Activated CD4-positive, CD25-positive, alpha-beta regulatory T cell treated with anti-CD3 and anti-CD28 coated beads, Interleukin-2, amount 50 U/mL, for 72 hours (primary cell): ENCODE measurements at regions not wholly inside any gene's neighbourhood (a gene's known extent, or its start where the extent isn't known, plus 50 kb on each side); places are given as distances from the start of the nearest gene placed in this dataset.

Source experiments
- DNase-seq: peaks from one replicate; pipeline ENCODE4 v3.0.0; 2021

DNA sequence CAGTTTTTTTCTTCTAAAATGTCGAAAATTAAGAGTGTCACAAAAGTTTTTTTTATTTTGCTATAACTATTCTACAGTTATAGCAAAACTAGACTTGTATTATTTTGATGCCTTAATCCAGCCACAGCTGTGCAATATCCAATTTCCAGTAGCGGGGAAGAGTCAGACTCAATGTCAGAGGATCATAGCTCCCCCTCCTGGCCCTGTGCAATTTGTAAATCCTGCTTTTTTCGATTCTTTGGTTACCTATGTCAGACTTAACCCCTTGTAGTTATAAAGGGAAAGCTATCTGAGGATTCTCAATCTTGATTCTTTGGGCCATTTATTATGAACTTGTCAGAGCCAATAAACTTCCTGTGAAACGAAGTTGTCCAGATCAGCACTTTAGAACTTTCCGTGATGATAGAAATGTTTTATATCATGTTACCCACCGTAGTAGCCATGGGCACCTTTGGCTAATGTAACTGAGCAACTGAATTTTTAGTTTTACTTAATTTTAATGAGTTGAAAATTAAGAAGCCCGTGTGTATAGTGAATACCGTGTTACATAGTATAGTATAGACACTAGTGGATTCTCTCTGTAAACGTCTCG is 87.7 kb upstream of the PRKCQ start:
- no peak for DNase-seq

DNA sequence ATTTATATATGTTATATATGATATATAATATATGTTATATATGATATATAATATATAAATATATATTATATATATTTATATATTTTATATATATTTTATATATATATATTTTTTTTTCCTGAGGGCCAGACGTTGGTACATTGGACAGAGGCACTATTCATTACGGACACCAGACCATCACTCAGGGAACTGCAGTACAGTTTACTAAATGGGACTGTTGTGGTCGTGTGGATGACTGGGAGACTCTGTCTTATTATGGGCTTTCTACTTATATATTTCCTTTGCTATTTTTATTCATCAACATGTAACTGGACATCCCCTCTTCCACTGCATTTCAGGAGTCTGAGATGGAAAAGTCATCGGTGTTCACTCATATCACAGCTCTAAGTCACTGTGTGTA is 87.1 kb upstream of the PRKCQ start:
- no peak for DNase-seq

DNA sequence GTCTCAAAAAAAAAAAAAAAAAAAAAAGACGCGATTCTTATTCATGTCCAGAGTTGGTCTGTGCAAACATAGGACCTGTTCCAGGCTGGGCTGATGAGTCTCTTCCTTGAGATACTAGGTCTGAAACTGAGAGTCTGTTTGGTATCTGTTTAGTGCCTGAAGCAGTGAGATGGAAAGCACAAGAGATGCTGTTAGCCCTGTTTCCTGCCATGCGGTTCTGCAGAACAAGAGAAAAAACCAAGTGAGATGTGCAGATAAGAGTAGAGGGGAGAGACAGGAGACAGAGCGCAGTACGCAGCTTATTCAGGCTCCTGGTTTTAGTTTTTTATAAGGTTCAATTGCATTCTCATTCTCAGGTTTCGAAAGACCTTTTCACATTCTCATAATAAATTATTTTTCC is 85.8 kb upstream of the PRKCQ start:
- DNase-seq = no peak

DNA sequence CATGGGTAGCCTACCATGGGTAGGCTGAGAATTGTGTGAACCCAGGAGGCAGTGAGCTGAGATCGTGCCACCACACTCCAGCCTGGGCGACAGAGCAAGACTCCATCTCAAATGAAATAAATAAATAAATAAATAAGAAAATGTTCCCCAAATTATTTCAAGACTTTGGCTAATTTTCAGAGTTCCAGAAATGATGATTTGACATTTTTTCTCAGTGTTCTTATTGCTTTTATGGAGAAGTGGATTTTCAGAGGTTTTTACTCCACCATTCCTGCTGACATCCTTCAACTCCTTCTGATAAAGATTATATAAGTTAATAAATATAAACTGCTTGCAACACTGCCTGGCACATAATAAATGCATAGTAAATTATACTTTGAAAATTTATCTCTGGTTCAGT is 80.4 kb upstream of the PRKCQ start:
- no peak for DNase-seq

DNA sequence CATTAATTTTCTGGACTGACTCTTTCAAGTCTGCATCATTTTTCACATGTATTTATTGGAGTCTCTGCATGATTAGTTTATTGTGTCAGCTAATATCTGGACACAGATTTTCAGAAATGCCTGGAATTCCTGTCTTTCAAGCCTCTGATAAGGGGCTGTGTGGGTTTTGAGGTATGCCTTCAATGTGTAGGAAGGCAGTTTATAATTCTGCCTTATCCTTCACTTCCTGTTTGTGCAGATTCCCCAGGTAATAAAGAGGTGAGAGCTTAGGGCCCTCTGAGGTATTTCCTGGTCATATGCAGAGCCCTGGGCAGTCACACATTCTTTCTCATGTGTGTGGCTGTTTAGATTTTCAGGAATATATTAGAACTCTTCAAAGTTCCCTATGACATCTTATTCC is 79.4 kb upstream of the PRKCQ start:
- no peak for DNase-seq

DNA sequence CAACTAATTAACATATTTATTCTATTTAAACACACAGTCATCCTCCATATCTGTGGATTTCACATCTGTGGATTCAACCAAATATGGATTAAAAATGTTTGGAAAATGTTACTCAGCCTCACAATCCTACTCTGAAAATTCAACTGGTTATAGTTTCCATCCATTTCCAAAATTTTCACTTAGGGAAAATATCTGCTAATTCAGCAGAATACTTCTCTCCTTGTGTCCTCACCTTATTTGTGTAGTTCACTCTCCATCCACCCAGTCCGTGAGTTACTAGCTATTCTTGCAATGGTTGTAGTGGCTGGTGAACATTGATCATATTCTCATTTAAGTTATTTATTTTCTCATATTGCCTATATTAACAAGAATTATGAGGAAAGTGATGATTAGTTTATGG is 77.6 kb upstream of the PRKCQ start:
- DNase-seq = no peak

DNA sequence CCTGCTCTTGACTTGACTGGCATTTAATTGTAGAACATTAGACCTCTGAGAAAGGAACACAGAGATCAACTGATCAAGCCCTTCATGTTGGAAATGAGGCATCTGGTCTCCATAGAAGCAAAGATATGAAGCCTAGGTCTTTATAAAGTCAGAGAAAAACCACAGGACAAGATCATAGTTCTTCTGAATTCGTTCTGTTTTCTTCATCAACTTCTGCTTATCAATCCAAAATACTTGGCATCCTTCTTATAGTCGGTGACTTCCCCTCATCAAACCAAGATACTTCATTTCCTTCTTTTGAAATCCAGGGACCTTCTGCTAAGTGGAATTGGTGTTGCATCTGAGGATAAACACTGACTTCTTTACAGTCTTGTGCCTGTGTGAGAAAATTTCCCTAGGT is 77.1 kb upstream of the PRKCQ start:
- DNase-seq = no peak

DNA sequence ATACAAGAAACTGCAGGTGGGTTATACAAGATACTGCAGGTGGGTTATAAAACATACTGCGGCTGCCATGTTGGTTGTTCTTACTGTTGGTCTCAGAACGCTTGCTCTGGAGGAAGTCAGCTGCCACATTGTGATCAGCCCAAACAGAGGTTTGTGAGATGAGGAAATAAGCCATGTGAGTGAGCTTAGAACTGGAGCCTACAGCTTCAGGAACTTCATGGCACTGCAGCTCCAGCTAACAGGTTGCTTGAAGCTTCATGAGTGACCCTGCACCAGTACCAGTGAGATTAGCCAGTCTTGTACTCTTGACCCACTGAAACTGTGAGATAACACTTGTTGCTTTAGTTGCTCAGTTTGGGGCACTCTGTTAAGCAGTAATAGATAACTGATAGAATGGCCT is 74.5 kb upstream of the PRKCQ start:
- DNase-seq = no peak

DNA sequence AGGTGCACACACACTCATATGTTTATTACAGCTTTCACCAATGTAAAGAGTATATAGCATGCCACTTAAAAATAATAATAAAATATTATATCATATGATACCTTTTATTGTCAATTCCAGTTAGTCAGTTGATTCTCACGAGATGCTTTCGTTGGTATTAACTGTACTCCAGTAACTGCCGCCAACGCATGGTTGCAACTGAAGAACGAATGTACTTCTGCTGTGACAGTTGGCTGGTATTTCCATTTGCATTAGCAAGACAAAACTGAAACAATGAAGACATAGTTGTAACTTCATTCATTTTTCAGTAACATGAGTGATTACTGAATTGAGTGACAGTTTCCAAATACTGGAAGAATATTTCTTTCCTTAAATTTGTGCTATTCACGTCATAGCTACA is 70.5 kb upstream of the PRKCQ start:
- DNase-seq = no peak

DNA sequence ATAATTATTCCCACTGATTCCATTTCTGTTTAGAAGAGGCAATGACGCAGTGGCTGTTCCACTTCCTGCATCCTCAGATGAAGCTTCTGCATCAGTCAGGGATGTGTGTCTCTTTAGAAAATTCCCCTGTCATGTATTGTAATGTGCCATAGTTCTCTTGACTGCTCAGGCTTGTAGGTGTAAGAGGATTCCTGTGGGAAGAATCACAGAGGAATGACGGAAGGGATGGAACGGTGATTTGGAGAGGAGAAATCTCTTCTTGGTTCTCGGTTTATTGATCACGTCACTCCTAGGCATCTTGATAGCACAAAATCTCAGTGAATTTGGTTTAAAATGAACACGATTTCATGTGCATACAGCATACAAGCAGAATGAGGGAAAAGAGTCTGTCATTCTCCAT is 69.8 kb upstream of the PRKCQ start:
- DNase-seq = no peak

DNA sequence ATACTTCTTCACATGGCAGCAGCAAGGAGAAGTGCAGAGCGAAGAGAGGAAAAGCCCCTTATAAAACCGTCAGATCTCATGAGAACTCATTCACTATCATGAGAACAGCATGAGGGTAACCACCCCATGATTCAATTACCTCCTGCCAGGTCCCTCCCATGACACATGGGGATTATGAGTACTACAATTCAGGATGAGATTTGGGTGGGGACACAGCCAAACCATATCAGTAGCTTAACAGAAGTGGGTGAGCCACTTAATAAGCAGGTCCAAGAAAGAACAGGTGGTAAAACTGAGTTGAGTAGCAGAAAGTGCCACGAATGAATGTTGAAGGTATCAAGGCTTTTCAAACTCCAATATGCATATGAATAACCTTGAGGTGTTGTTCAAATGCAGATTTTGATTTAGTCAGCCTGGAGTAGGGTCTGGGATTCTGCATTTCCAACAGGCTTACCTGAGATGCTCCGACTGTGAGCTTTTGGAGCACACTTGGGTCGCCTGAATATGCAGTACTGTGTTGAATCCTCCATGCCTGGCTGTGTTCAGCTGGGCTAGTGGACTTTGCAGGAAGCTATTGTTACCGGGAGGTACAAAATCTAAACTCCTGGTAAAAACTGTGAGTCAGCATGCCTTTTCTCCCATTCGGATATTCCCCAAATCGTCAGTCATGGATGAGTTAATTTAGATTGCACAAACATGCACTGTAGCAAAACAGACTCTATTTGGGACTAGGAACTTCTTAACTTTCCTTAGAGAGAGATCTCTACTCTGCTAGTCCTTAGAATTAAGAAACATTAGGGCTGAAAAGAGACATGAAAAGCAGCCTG is 69.0 kb upstream of the PRKCQ start:
- DNase-seq = no peak

DNA sequence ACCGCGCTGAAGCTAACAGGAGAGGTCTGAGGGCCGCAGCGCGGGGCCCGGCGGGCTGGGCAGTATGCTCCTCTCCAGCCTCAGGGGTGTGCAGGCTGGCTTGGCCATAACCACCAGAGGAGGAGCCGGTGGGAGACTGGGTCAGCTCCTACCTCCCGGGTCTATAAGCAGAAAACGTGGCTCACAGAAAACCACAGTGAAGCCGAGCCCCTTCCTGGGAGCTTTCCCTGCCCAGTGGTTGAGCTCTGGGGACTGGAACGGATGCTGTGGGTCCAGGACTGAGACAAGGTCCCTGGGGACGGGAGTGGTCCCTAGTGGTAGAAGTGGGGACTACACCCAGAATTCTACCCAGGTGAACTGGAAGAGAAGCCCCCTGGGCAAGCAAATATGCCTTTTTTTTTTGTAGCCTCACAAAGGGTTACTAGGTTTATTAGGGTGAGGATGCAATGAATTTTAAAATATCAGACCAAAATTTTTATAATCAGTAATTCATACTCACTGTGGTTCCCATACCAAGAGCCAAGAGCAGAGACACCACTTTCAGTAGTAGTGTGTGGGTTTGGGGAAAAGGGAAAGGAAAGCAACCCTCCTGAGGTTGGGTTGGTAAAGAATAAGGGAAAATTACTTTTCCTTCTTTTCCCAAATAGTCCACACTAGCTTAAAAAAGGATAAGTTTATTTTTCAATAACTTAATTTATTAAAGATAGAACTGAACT is 67.9 kb upstream of the PRKCQ start:
- DNase-seq = peak; percentile 66

DNA sequence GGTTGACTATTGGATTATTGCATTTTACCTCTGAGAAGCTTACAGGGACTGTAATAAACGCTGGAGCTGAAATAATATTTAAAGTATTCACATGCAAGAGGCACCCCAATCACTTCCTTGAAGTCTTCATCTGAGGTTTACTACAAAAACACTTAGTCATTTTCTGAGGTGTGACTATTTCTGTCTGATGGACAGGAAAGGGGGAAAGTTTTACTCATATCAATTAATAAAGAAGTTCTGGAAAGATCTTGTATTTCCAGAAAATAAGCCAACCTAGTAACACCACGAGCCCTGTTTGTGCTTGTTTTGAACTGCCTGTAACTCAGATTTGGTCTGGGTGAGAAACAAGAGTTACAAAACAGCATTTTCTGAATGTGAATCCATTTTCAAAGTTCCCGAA is 63.9 kb upstream of the PRKCQ start:
- DNase-seq = no peak

DNA sequence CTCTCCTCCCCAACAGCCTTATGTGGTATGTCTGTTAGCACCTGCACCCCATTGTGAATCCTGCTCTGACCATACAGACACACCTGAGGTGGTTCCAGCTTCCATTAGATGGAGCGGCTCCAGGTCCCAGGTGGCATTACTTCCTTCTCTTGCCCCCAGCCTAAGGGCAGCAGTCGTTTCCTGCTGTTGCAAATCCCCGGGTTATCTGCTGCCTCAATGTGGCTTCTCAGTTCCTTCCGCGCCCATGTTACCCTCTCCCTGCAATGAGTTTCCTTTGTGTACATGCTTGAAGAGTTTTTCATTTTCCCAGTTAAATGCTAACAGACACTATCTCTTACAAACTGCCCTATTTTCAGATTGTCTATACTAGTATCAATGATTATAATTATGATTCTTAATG is 62.8 kb upstream of the PRKCQ start:
- DNase-seq = no peak

DNA sequence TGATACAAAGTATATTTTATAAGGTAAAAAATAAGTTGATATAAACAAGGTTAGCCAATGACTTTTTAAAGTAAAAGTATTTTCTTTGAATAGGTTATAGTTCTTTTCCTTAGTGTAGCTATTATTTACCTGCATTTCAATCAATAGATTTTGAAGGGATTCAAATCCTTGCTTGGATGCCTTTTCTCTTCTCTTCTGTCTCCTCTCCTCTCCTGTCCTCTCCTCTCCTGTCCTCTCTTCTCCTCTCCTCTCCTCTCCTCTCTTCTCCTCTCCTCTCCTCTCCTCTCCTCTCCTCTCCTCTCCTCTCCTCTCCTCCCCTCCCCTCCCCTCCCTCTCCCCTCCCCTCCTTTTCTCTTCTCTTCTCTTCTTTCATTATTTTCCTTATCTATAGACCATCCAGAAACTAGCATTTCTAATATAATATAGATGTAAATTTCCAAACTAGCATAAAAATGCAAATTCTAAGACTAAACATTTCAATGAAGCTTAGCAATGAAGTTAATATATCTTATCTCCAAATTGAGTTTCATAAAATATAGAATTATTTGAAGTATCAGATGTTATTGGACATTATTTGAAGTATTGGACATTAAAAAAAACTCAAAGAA is 60.5 kb upstream of the PRKCQ start:
- DNase-seq = no peak

DNA sequence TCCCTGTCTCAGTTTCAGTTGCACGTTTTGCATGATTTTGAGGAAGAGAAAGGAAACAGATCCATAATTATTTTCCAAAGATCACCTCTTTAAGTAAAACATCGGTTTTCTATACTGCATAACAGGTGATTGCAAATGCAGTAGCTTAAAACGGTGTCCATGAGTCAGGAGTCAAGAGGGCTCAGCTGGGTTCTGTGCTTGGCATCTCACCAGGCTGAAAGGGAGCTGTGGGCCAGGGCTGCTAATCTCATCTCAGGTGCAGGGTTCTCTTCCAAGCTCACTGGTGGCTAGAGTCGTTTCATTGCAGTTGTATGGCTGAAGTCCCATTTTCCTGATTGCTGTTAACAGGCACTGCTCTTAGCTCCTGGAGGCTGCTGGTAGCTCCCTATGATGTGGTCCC is 57.0 kb upstream of the PRKCQ start:
- DNase-seq = no peak

DNA sequence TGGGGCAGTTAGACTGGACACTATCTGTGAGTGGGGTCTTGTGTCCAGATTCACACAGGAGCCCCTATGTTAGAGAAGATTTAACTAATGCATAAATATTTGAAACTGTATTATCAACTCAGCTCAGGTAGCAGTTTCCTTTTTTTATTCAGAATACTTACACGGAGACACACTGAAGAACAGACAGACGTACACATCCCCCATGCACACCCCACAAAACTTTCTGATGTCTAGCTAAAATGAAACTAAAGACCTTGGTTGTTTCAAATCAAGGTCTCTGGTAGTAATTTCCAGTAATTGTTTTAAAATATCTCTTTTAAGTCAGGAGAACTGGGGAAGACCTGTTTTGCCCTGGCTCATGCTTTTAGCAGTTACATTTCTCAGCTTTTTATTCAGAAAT is 55.7 kb upstream of the PRKCQ start:
- no peak for DNase-seq
